ENCODE measurements at regions not wholly inside any gene's neighbourhood (a gene's known extent, or its start where the extent isn't known, plus 50 kb on each side); places are given as distances from the start of the nearest gene placed in this dataset.

DNA sequence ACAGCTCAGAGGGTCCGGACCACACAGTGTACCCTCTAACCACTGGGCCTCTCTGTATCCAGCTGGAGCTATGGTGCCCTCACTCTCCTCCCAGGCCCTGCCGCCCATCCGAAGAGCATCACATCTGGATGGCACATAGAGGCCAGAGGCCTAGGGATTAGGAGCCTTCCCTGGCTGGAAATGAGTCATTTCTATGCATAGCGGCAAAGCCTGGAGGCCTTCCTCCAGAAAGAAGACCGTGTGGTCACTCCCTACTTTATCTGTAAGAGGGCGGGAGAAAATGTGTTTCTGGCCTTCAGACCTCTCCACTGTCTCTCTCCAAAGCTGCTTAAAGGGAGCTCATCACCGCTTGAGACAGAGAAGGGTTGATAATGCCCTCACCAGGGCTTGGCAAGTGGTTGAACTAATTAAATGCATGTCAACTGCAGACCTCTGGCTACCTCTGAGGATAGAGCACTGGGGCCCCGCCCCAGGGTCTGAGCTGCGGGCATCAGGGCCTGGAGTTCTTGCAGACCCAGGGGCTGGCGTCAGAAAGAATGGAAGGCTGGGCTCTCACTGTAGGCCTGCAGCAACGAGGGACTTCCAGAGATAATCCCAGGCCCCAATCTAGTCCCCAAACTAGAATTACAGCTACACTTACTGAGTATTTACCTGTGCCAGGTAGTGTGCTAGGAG lies 122.2 kb downstream of the IRX5 start:
- TF ChIP-seq EP300 (IDR thresholded peaks at IDR 0.05) (no peak), POLR2A (IDR thresholded peaks at IDR 0.05) (no peak)
- TF ChIP-seq, protein P1, sequence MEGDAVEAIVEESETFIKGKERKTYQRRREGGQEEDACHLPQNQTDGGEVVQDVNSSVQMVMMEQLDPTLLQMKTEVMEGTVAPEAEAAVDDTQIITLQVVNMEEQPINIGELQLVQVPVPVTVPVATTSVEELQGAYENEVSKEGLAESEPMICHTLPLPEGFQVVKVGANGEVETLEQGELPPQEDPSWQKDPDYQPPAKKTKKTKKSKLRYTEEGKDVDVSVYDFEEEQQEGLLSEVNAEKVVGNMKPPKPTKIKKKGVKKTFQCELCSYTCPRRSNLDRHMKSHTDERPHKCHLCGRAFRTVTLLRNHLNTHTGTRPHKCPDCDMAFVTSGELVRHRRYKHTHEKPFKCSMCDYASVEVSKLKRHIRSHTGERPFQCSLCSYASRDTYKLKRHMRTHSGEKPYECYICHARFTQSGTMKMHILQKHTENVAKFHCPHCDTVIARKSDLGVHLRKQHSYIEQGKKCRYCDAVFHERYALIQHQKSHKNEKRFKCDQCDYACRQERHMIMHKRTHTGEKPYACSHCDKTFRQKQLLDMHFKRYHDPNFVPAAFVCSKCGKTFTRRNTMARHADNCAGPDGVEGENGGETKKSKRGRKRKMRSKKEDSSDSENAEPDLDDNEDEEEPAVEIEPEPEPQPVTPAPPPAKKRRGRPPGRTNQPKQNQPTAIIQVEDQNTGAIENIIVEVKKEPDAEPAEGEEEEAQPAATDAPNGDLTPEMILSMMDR (IDR thresholded peaks at IDR 0.05): no peak
- Histone ChIP-seq H3K4me1 (peaks cover 0 to 8% (median 0%) of the 10 kb centered on the region in 4 donors), H3K9me3 (peaks cover 0 to 18% (median 0%) of the 10 kb centered on the region in 4 donors), H3K36me3 (no peaks in the 10 kb centered on the region), H3K27me3 (peaks cover 0 to 30% of the 10 kb centered on the region in 2 donors), H3K4me3 (no peak overlapping the region), H3K27ac (no peak overlapping the region)
- 87 to 88% methylated on average over 11 of the region's 11 CpGs for WGBS, 2 donors
- no peak for DNase-seq (ENCODE audit: low spot score in 2 of 2)

DNA sequence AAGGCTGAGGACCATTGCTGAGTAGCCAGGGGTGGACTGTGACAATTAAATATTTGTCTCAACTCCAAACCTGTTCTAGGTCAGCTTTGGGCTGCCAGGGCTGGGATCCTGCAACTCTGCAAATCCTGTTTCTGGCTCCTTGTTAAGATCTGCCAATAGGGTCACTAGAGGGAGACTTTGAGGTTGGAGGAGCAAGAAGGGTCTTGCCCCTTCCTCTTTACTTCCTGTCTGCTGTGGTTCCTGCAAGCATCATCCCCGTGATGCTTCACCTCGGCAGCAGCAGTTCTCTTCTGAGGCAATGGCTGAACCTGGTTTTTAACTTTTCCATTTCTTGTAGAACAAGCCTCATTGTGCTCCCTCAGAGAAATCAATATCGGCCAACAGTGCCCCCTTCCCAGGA lies 124.6 kb downstream of the IRX5 start:
- Histone ChIP-seq H3K36me3 (no peaks in the 10 kb centered on the region), H3K27ac (no peak overlapping the region), H3K4me3 (no peak overlapping the region), H3K4me1 (peaks cover 0 to 8% (median 0%) of the 10 kb centered on the region in 4 donors), H3K9me3 (peaks cover 0 to 21% (median 0%) of the 10 kb centered on the region in 4 donors), H3K27me3 (peaks cover 0 to 34% of the 10 kb centered on the region in 2 donors)
- TF ChIP-seq POLR2A (IDR thresholded peaks at IDR 0.05): no peak
- TF ChIP-seq EP300 (IDR thresholded peaks at IDR 0.05): no peak
- TF ChIP-seq, protein P1 (IDR thresholded peaks at IDR 0.05): no peak
- DNase-seq (ENCODE audit: low spot score in 2 of 2): no peak
- 86 to 92% methylated on average over 3 of the region's 3 CpGs for WGBS, 2 donors

- TF ChIP-seq EP300 (IDR thresholded peaks at IDR 0.05) (no peak), POLR2A (IDR thresholded peaks at IDR 0.05) (no peak)
- TF ChIP-seq, protein P1 (IDR thresholded peaks at IDR 0.05): no peak
- DNase-seq (ENCODE audit: low spot score in 2 of 2): no peak
These were observed 126.1 kb downstream of the IRX5 start for GRCh38 chr16:55056585-55057401.

DNA sequence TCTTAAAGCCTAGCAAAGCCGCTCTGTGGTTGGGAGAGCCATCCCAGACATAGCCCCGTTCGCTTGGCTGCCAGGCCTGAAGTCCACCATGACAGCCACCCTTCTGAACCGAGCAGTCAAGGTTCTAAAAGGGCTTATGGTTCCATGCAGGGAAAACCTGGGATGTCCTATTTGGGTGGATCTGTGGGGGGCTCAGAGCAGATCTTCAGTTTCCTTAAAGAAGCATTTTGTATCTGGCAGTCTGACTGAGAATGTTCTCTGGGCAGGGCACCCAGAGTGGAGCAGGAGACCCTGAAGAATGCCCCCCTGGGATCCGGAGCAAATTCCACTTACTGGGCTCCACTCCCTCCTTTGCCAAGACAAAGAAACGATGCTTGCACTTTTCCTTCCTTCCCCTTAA lies 127.2 kb downstream of the IRX5 start:
- no peak for DNase-seq (ENCODE audit: low spot score in 2 of 2)
- Histone ChIP-seq H3K4me3 (no peak overlapping the region), H3K4me1 (peaks cover 0 to 8% (median 0%) of the 10 kb centered on the region in 4 donors), H3K27me3 (peaks cover 0 to 34% of the 10 kb centered on the region in 2 donors), H3K36me3 (no peaks in the 10 kb centered on the region), H3K27ac (no peak overlapping the region), H3K9me3 (peaks cover 0 to 21% (median 0%) of the 10 kb centered on the region in 4 donors)
- 76 to 87% methylated on average over 5 to 6 of the region's 6 CpGs for WGBS, 2 donors
- TF ChIP-seq, protein P1 (IDR thresholded peaks at IDR 0.05): no peak
- TF ChIP-seq EP300 (IDR thresholded peaks at IDR 0.05): no peak

More at GRCh38 chr16:55056585-55057401, 126.1 kb downstream of the IRX5 start:
- no peaks in the 10 kb centered on the region for H3K36me3 ChIP-seq
- H3K27ac ChIP-seq: no peak overlapping the region
- peaks cover 0 to 21% (median 0%) of the 10 kb centered on the region in 4 donors for H3K9me3 ChIP-seq
- peaks cover 0 to 8% (median 0%) of the 10 kb centered on the region in 4 donors for H3K4me1 ChIP-seq
- peaks cover 0 to 34% of the 10 kb centered on the region in 2 donors for H3K27me3 ChIP-seq
- WGBS, 2 donors: 4 to 5% methylated on average over 59 to 61 of the region's 64 CpGs
- no peak overlapping the region for H3K4me3 ChIP-seq

DNA sequence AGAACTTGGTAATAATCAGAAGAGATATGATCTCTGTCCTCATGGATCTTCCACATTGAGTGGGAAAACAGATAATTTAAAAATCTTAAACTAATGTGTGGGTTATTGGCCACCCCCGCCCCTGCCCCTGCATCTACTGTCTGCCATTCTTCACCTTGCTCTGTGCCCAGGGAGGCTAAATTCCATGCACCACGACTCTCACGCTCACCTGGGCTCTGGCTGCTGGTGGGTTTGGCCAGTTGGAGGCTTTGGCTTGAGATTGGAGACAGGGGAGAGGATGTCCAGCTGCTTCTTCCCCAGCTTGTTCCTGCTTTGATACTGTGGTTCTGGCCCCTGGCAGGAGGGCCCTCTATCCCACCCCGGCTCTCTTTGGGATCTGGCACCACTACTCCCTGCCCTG lies 127.9 kb downstream of the IRX5 start:
- 60 to 70% methylated on average over 4 of the region's 4 CpGs for whole genome bisulfite sequencing, 2 donors
- peaks cover 0 to 34% of the 10 kb centered on the region in 2 donors for H3K27me3 ChIP-seq
- TF ChIP-seq POLR2A (IDR thresholded peaks at IDR 0.05): no peak
- TF ChIP-seq, protein P1 (IDR thresholded peaks at IDR 0.05): no peak
- no peak for TF ChIP-seq EP300 (IDR thresholded peaks at IDR 0.05)
- peaks cover 0 to 8% (median 0%) of the 10 kb centered on the region in 4 donors for H3K4me1 ChIP-seq
- peaks cover 0 to 21% (median 0%) of the 10 kb centered on the region in 4 donors for H3K9me3 ChIP-seq
- no peak overlapping the region for H3K4me3 ChIP-seq
- DNase-seq (ENCODE audit: low spot score in 2 of 2): no peak
- H3K36me3 ChIP-seq: no peaks in the 10 kb centered on the region
- no peak overlapping the region for H3K27ac ChIP-seq

Data from tibial nerve (tissue), 4 donors.